Neural progenitor cell (in vitro differentiated cells): ENCODE measurements at regions not wholly inside any gene's neighbourhood (a gene's known extent, or its start where the extent isn't known, plus 50 kb on each side); places are given as distances from the start of the nearest gene placed in this dataset.

ENCODE experiments used
- CTCF ChIP-seq: fragments of 200-600 bp; sonication (generic); IDR thresholded peaks from 2 replicates; pipeline ENCODE4 v1.5.1; 2017; ENCODE audit warnings: antibody characterized with exemption, mild to moderate bottlenecking
- EZH2 ChIP-seq: fragments of 200-600 bp; sonication (generic); IDR thresholded peaks from 2 replicates; pipeline ENCODE4 v1.6.1; 2017; ENCODE audit warnings: antibody characterized with exemption, mild to moderate bottlenecking, moderate library complexity

GRCh38 chr2:238632181-238633060 lies 205.7 kb downstream of the ASB1 start:
- TF ChIP-seq CTCF (no peak), EZH2 (no peak)
